ENCODE measurements at regions not wholly inside any gene's neighbourhood (a gene's known extent, or its start where the extent isn't known, plus 50 kb on each side); places are given as distances from the start of the nearest gene placed in this dataset.

GRCh38 chr14:21960636-21961035 lies 287.0 kb upstream of the OR4E1 start:
- H3K9me3 ChIP-seq (ENCODE audit: low read depth, low read length): no peaks in the 10 kb centered on the region
- no peaks in the 10 kb centered on the region for H4K20me1 ChIP-seq (ENCODE audit: insufficient read depth, low read length)
- H3K4me1 ChIP-seq (ENCODE audit: insufficient read depth, low read length): no peaks in the 10 kb centered on the region
- no peak overlapping the region for H3K4me2 ChIP-seq (ENCODE audit: insufficient read depth, low read length)
- no peak overlapping the region for H3K27ac ChIP-seq (ENCODE audit: low read depth, low read length)
- H3K36me3 ChIP-seq (ENCODE audit: insufficient read depth, low read length): no peaks in the 10 kb centered on the region
- no peaks in the 10 kb centered on the region for H3K27me3 ChIP-seq (ENCODE audit: insufficient read depth, low read length)
- no peak for TF ChIP-seq CTCF (IDR thresholded peaks at IDR 0.05; ENCODE audit: extremely low read depth, low read depth, low read length)
- no peaks in the 10 kb centered on the region for H3K79me2 ChIP-seq (ENCODE audit: insufficient read depth, low read length)
- no peak overlapping the region for H2AFZ ChIP-seq (ENCODE audit: low read length)
- DNase-seq (ENCODE audit: insufficient read length, low spot score, missing footprints): no peak
- no peak overlapping the region for H3K4me3 ChIP-seq (ENCODE audit: insufficient read depth, low read length)

GRCh38 chr14:21941885-21942284 lies 268.3 kb upstream of the OR4E1 start:
- no peaks in the 10 kb centered on the region for H3K36me3 ChIP-seq (ENCODE audit: insufficient read depth, low read length)
- H3K27ac ChIP-seq (ENCODE audit: low read depth, low read length): no peak overlapping the region
- no peaks in the 10 kb centered on the region for H3K9me3 ChIP-seq (ENCODE audit: low read depth, low read length)
- DNase-seq (ENCODE audit: insufficient read length, low spot score, missing footprints): no peak
- H3K27me3 ChIP-seq (ENCODE audit: insufficient read depth, low read length): no peaks in the 10 kb centered on the region
- H3K4me1 ChIP-seq (ENCODE audit: insufficient read depth, low read length): no peaks in the 10 kb centered on the region
- H4K20me1 ChIP-seq (ENCODE audit: insufficient read depth, low read length): no peaks in the 10 kb centered on the region
- TF ChIP-seq CTCF (IDR thresholded peaks at IDR 0.05; ENCODE audit: extremely low read depth, low read depth, low read length): no peak
- H3K4me3 ChIP-seq (ENCODE audit: insufficient read depth, low read length): no peak overlapping the region
- no peak overlapping the region for H3K4me2 ChIP-seq (ENCODE audit: insufficient read depth, low read length)
- no peak overlapping the region for H2AFZ ChIP-seq (ENCODE audit: low read length)
- no peaks in the 10 kb centered on the region for H3K79me2 ChIP-seq (ENCODE audit: insufficient read depth, low read length)

- Histone ChIP-seq H3K36me3 (ENCODE audit: insufficient read depth, low read length) (no peaks in the 10 kb centered on the region), H3K4me2 (ENCODE audit: insufficient read depth, low read length) (no peak overlapping the region), H4K20me1 (ENCODE audit: insufficient read depth, low read length) (no peaks in the 10 kb centered on the region), H3K9me3 (ENCODE audit: low read depth, low read length) (no peaks in the 10 kb centered on the region), H2AFZ (ENCODE audit: low read length) (no peak overlapping the region), H3K79me2 (ENCODE audit: insufficient read depth, low read length) (no peaks in the 10 kb centered on the region), H3K27ac (ENCODE audit: low read depth, low read length) (no peak overlapping the region), H3K4me3 (ENCODE audit: insufficient read depth, low read length) (no peak overlapping the region), H3K27me3 (ENCODE audit: insufficient read depth, low read length) (no peaks in the 10 kb centered on the region), H3K4me1 (ENCODE audit: insufficient read depth, low read length) (no peaks in the 10 kb centered on the region)
- no peak for DNase-seq (ENCODE audit: insufficient read length, low spot score, missing footprints)
- TF ChIP-seq CTCF (IDR thresholded peaks at IDR 0.05; ENCODE audit: extremely low read depth, low read depth, low read length): peak; percentile 36
Measured at GRCh38 chr14:21940887-21941856, 267.6 kb upstream of the OR4E1 start.

GRCh38 chr14:21939836-21940235 lies 266.2 kb upstream of the OR4E1 start:
- Histone ChIP-seq H4K20me1 (ENCODE audit: insufficient read depth, low read length) (no peaks in the 10 kb centered on the region), H3K9me3 (ENCODE audit: low read depth, low read length) (no peaks in the 10 kb centered on the region), H3K36me3 (ENCODE audit: insufficient read depth, low read length) (no peaks in the 10 kb centered on the region), H3K4me3 (ENCODE audit: insufficient read depth, low read length) (no peak overlapping the region), H2AFZ (ENCODE audit: low read length) (no peak overlapping the region), H3K27ac (ENCODE audit: low read depth, low read length) (no peak overlapping the region), H3K4me1 (ENCODE audit: insufficient read depth, low read length) (no peaks in the 10 kb centered on the region), H3K4me2 (ENCODE audit: insufficient read depth, low read length) (no peak overlapping the region), H3K27me3 (ENCODE audit: insufficient read depth, low read length) (no peaks in the 10 kb centered on the region), H3K79me2 (ENCODE audit: insufficient read depth, low read length) (no peaks in the 10 kb centered on the region)
- no peak for DNase-seq (ENCODE audit: insufficient read length, low spot score, missing footprints)
- no peak for TF ChIP-seq CTCF (IDR thresholded peaks at IDR 0.05; ENCODE audit: extremely low read depth, low read depth, low read length)

All from osteoblast (primary cell).